Amniotic stem cell (primary cell): ENCODE measurements at regions not wholly inside any gene's neighbourhood (a gene's known extent, or its start where the extent isn't known, plus 50 kb on each side); places are given as distances from the start of the nearest gene placed in this dataset.
"Not testable (repeated sequence)": the region's sequence is repeated elsewhere in the genome, so short reads cannot be mapped to it uniquely, and the experiment has no call there.

Source experiments
- DNase-seq: peaks from one replicate; lab custom pipeline; 2025; lab: John Stamatoyannopoulos, UW

DNA sequence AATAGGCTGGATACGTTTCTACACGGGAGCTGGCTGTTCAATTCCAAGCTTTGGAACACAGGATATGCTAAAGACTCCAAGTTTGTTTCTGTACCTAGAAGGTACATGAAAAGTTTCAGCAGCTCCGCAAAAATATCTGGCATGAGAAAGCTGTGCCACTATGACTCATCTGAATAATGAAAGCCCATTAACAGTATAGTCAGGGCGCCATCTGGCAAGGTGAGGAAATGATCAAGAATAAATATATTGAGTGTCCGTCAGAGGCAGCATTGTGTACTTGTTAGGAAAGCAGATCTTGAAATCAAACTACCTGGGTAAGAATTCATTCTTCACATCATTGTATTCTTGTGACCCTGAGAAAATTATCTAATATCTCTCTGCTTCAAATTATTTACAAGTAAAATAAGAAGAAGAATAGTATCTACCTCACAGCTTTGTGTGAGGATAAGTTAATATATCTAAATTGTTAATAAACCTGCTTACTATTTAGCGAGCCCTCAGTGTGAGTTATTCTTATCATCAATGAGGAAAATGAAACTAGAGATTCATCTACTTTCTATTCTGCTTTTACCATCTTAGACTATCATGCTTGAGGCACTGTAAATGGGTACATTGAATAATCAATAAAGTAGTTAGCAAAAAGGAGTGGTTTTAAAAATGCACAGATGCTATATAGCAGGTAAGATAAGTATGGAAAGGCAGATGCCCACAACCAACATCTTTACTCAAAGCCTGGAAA lies 53.5 kb downstream of the FSCB start:
- no peak for DNase-seq

DNA sequence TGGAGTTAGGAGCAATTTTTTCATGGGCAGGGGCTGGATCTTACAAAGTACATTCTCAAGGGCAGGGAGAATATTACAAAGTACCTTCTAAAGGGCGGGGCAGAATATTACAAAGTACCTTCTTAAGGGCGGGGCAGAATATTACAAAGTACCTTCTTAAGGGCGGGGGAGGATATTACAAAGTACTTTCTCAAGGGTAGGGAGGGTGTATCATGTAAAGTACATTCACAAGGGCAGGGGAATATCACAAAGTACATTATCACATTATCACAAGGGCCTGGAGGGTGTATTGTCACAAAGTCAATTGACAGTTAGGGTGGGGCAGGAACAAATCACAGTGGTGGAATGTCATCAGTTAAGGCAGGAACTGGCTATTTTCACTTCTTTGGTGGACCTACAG lies 56.9 kb downstream of the FSCB start:
- not testable (repeated sequence) for DNase-seq

DNA sequence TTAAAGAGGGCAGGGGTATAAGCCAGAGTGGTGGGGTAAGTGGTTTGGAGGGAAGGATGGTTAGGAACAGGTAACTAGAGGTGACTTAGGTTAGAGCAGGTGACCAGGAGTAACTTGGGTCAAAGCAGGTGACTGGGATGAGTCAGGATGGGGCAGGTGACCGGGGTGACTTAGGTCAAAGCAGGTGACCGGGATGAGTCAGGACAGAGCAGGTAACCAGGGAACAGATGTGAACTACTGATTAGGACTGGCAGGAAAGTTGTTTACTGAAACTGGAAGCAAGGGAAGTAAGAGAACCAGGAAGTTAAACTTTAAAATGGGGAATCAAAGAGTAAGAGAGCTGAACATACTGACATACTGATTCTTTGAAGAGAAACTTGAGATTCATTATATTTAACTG lies 57.4 kb downstream of the FSCB start:
- DNase-seq, result no peak

DNA sequence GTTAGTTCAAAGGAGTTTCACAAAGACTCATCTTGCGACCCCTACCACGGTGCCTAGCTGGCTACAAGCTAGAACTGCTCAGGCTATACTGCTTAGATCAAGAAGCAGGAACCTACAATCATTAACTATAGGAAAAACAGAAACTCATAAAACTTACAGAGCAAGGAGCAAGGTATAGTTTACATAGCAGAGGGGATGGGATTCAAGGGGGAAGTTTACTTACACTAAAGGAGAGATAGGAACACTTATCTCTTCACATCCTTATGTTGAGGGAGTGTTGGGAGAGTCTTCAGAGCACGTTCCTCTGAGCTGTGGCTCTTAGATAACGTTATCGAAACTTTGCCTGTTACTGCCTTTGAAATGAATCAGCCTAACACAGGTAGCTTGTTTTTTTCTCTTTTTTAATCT lies 58.1 kb downstream of the FSCB start:
- DNase-seq, result no peak

DNA sequence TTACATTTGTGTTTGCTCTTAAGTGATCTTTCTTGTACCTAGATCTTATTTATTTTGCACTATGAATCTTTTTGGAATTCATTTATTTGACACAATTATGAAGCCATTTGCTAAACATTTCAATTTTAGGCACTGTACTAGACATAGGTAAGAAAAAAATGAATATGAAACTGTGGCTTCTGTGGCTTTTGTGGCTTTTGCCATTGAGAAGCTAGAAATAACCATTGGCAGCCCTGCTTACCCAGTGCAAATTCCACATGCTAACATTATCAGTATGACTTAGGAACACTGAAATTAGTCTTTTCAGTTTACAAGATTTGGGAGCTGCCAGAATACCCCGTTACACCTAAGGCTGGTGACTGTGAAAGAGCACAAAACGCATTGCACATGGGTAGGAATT lies 60.1 kb downstream of the FSCB start:
- no peak for DNase-seq

DNA sequence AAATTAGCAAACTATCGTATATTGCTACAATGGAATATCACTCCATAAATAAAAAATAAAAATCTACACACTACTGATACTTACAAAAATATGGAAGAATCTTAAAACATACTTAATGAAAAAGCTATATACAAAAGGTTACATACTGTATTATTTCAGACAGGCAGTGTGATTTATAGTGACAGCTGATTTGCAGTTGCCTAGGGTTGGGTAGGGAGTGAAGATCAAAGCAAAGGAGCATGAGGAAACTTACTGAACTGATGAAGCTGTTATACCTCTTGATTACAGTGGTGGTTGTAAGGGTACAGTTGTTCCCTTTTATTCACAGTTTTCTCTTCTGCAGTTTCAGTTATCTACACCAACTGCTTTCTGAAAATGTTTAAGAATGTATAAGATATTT lies 62.6 kb downstream of the FSCB start:
- no peak for DNase-seq

GRCh38 chr14:44438936-44439335 lies 68.1 kb downstream of the FSCB start:
- no peak for DNase-seq

GRCh38 chr14:44438221-44438620 lies 68.9 kb downstream of the FSCB start:
- DNase-seq, result no peak

DNA sequence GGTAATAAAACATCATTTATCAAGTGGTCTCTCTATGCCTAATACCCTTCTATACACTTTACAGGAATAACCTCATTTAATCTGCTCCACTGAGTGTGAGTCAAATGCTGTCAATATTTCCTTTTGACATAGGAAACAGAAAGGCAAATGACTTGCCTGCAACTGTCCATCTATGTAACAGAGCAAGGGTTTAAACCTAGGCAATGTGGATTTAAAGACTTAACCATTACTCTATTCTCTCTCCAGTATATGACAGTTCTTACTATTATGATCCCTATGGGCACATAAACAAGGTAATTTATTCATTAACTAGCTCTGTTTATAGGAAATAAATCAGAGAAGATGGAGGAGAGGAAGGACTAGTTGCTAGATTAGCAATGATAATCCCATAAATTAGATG lies 70.6 kb downstream of the FSCB start:
- no peak for DNase-seq

GRCh38 chr14:44428231-44428945 lies 78.7 kb downstream of the FSCB start:
- DNase-seq, result no peak

DNA sequence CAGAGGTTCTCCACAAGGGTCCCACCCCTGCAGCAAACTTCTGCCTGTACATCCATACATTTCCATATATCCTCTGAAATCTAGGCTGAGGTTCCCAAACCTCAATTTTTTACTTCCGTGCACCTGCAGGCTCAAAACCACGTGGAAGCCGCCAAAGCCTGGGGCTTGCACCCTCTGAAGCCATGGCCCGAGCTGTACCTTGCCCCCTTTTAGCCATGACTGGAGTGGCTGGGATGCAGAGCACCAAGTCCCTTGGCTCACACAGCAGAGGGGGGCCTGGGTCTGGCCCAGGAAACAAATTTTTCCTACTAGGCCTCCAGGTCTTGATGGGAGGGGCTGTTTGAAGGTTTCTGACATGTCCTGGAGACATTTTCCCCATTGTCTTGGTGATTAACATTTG lies 84.4 kb downstream of the FSCB start:
- DNase-seq, result no peak

- no peak for DNase-seq
These were observed 86.9 kb downstream of the FSCB start for GRCh38 chr14:44420226-44420625.

DNA sequence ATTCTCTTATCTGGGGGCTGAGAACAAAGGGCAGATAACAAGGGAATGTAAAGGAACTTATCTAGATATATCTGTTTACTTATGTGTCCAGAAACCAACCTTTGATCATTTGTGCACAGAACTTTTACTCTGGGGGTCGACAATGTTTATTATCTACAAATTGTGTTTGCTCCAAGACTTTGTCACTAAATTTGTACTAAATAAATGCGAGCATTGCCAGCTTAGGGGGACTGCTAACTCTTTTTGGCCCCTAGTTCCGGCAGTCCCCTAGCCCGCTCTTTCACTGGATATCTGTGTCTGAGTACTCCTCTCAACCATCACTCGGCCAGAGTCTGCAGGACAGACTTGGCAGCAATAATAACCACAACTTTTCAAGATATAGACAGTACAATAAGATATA lies 88.2 kb downstream of the FSCB start:
- DNase-seq, result no peak

DNA sequence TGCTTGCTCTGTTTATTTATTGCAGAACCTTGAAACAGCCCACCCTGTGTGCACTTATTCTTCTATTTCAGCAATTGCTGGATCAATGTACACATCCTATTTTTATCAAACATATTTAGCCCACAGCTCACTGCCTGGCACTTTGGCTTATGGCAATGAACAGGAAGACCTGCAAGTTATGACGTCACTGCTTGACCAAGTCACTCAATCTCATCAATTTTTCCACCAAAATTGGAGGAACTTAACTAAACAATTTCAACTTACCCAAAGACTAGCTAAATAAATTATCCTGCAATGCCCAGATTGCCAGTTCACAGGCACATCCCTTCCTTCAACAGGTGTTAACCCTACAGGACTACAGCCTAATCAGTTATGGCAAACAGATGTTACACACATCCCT lies 89.3 kb downstream of the FSCB start:
- DNase-seq, result no peak

DNA sequence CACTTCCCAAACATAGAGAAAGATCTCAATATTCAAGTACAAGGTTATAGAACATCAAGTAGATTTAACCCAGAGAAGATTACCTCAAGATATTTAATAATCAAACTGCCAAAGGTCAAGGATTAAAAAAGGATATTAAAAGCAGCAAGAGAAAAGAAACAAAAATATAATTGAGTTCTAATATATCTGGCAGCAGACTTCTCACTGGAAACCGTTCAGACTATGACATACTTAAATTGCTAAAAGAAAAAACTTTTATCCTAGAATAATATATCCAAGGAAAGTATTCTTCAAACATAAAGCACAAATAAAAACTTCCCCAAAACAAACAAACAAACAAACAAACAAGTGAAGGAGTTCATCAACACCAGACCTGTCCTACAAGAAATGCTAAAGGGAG lies 92.4 kb downstream of the FSCB start:
- no peak for DNase-seq

GRCh38 chr14:44412858-44413569 lies 94.1 kb downstream of the FSCB start:
- no peak for DNase-seq

GRCh38 chr14:44405011-44405486 lies 102.0 kb downstream of the FSCB start:
- DNase-seq, result no peak

DNA sequence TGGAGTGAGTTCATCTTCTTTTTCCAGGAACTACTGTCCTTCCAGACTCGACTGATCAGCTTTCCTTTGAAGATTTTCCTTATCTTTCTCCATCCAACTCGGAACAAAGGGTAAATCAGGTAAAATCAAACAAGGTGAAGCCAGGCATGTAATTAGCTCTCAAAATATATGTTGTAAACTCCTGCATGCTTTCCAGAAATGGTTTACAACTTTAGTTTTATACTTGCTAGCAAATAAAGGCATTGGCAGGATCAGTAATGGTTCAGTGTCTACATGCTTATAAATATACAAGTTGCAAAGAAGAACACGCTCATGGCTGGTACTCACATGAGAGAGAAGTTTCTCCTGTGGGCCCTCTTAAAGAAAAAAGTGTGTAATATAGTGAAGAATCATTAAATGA lies 102.5 kb downstream of the FSCB start:
- DNase-seq, result no peak

DNA sequence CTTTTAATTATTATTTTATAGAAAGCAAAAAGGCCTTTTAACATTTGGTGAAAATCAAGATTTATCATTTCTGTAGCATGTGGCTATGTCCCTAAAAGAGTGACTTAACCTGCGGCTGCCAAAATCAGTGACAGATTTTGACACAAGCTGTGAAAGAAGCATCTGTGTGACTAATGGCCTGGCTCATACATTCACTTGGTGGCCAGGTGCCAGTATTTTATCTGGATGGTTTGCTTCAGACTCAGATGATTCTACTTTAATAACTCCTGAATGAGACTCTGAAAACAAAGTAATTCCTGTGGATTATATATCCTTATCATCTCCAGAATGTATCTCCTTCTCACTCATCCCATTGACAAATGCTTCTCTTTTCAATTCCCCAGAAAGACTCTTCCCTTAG lies 103.0 kb downstream of the FSCB start:
- DNase-seq, result no peak

- no peak for DNase-seq
These were observed 103.9 kb downstream of the FSCB start for GRCh38 chr14:44403193-44403592.

DNA sequence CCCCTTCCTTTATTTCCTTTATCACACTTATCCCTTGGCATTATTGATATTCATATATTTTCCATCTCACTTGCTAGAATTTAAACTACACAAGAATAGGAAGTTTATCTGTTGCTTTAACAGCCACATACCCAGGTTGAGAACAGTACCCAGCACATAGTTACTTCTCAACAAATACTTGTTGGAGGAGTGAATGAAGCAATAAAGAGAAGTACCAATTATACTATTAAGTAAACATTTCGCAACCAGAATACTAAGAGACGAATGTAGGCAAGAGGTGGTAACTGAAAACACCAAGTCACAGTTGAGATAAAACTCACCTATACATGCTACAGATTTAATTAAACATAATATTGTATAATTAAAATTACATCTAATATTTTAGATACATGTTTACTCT lies 110.9 kb downstream of the FSCB start:
- no peak for DNase-seq

- DNase-seq, result no peak
These were observed 114.1 kb downstream of the FSCB start for GRCh38 chr14:44392984-44393383.

DNA sequence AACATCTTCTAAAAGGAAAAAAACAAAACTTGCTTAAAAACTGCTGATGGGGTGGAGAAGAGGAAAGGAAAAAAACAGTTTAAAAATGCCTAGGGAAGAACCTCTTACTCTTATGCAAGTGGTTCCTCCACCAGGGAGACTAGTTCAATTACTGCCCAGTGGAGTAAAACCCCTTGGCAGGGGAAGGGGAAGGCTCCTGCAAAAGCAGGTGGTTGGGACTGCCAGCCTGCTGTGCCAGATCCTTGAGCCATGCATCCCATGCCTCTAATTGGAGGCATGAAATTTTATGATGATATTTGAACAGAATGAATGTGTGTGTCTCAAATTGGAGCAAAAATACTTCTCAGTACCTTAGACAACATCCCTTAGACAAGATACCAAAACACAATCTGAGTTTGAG lies 118.8 kb downstream of the FSCB start:
- no peak for DNase-seq
